ENCODE measurements at regions not wholly inside any gene's neighbourhood (a gene's known extent, or its start where the extent isn't known, plus 50 kb on each side); places are given as distances from the start of the nearest gene placed in this dataset.

GRCh38 chr13:81138353-81138980 is 797.5 kb upstream of the SPRY2 start:
- no peak overlapping the region for H3K4me3 ChIP-seq
- H3K4me1 ChIP-seq (replicated peaks) = no peaks in the 10 kb centered on the region
- H3K27me3 ChIP-seq (replicated peaks; ENCODE audit: insufficient read depth) = no peaks in the 10 kb centered on the region
- no peak overlapping the region for H3K27ac ChIP-seq
- no peaks in the 10 kb centered on the region for H3K9me3 ChIP-seq
- intact Hi-C loops (cut with DNase I) = no loop called here
- no peaks in the 10 kb centered on the region for H3K36me3 ChIP-seq
- 75% methylated on average over 8 of the region's 8 CpGs for WGBS
- DNase-seq (ENCODE audit: low spot score) = no peak
- TF ChIP-seq POLR2AphosphoS5 (IDR thresholded peaks at IDR 0.05) (no peak), POLR2A (IDR thresholded peaks at IDR 0.05) (no peak)
- TF ChIP-seq, protein P1, sequence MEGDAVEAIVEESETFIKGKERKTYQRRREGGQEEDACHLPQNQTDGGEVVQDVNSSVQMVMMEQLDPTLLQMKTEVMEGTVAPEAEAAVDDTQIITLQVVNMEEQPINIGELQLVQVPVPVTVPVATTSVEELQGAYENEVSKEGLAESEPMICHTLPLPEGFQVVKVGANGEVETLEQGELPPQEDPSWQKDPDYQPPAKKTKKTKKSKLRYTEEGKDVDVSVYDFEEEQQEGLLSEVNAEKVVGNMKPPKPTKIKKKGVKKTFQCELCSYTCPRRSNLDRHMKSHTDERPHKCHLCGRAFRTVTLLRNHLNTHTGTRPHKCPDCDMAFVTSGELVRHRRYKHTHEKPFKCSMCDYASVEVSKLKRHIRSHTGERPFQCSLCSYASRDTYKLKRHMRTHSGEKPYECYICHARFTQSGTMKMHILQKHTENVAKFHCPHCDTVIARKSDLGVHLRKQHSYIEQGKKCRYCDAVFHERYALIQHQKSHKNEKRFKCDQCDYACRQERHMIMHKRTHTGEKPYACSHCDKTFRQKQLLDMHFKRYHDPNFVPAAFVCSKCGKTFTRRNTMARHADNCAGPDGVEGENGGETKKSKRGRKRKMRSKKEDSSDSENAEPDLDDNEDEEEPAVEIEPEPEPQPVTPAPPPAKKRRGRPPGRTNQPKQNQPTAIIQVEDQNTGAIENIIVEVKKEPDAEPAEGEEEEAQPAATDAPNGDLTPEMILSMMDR (IDR thresholded peaks at IDR 0.05) = no peak

- DNase-seq (ENCODE audit: low spot score) = no peak
- H3K36me3 ChIP-seq = no peaks in the 10 kb centered on the region
- no peak overlapping the region for H3K4me3 ChIP-seq
- intact Hi-C loops (cut with DNase I) = no loop called here
- no peaks in the 10 kb centered on the region for H3K4me1 ChIP-seq (replicated peaks)
- no peaks in the 10 kb centered on the region for H3K27me3 ChIP-seq (replicated peaks; ENCODE audit: insufficient read depth)
- H3K27ac ChIP-seq = no peak overlapping the region
- TF ChIP-seq POLR2AphosphoS5 (IDR thresholded peaks at IDR 0.05) = no peak
- TF ChIP-seq POLR2A (IDR thresholded peaks at IDR 0.05) = no peak
- TF ChIP-seq, protein P1 (IDR thresholded peaks at IDR 0.05) = no peak
- H3K9me3 ChIP-seq = no peaks in the 10 kb centered on the region
- 96% methylated on average over 1 of the region's 1 CpG for whole genome bisulfite sequencing
Measured at GRCh38 chr13:81133066-81133465, 792.1 kb upstream of the SPRY2 start.

GRCh38 chr13:81117416-81117815 is 776.5 kb upstream of the SPRY2 start:
- intact Hi-C loops (cut with DNase I) = no loop called here
- Histone ChIP-seq H3K9me3 (no peaks in the 10 kb centered on the region), H3K27me3 (replicated peaks; ENCODE audit: insufficient read depth) (no peaks in the 10 kb centered on the region), H3K4me3 (no peak overlapping the region), H3K4me1 (replicated peaks) (no peaks in the 10 kb centered on the region), H3K36me3 (no peaks in the 10 kb centered on the region), H3K27ac (no peak overlapping the region)
- TF ChIP-seq POLR2AphosphoS5 (IDR thresholded peaks at IDR 0.05) = no peak
- TF ChIP-seq, protein P1 (IDR thresholded peaks at IDR 0.05) = no peak
- no peak for TF ChIP-seq POLR2A (IDR thresholded peaks at IDR 0.05)
- DNase-seq (ENCODE audit: low spot score) = no peak

DNA sequence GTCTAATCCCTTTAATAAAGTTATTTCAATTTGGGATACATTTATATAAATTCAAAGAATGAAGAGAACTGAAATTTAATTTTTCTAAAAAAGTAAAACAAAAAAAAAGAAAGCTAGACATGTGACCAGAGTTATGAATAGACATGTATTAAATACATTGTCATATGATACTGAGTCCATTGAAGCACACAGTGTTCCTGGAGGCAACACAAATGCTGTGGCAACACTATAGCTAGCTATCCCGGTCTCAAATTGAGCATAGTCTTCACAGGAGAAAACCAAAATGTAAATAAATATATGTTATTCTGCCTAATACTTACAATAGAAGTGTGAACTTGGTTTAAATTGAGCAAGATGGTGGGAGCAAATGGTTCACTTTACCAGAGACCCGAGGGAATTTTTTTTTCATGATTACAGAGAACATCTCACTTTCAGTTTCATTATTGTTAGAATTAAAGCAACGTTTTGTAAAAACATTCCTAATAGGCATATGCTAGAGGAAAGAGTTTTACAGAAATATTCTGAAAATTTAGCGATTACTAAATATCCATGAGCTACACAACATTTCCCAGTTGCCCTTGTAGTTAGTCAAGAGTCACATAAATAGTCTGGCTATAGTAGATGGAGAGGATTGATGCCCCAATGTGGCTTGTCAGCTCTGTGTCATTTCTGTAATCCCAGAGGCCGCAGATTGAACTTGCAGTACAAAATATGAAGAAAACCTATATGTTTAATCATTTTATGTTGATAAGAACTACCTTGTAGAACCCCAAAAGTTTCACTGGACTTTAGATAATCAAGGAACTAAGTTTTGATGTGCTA is 775.7 kb upstream of the SPRY2 start:
- no peaks in the 10 kb centered on the region for H3K27me3 ChIP-seq (replicated peaks; ENCODE audit: insufficient read depth)
- H3K9me3 ChIP-seq = no peaks in the 10 kb centered on the region
- no peaks in the 10 kb centered on the region for H3K36me3 ChIP-seq
- no peaks in the 10 kb centered on the region for H3K4me1 ChIP-seq (replicated peaks)
- intact Hi-C loops (cut with DNase I) = no loop called here
- H3K4me3 ChIP-seq = no peak overlapping the region
- no peak for DNase-seq (ENCODE audit: low spot score)
- H3K27ac ChIP-seq = no peak overlapping the region
- TF ChIP-seq, protein P1 (IDR thresholded peaks at IDR 0.05) = no peak
- TF ChIP-seq POLR2A (IDR thresholded peaks at IDR 0.05) (no peak), POLR2AphosphoS5 (IDR thresholded peaks at IDR 0.05) (no peak)
- WGBS = 84% methylated on average over 5 of the region's 5 CpGs

DNA sequence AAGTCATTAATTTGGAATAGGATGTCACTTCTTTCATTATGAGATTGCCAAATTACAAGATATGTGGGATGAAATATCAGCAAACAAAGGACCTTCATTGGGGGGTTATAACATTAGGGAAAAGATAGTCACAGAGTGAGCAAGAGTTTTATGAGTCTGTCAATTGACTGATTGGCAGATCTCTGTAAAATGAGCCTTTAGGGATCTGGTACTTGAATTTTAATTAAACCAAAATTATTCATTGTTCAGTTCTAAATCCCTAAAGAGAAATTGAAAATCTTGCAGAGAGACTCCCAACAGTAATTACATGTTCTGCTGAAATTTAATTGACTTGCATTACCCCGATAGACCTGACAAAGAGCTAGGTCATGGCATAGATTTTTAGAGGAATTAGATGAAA is 768.1 kb upstream of the SPRY2 start:
- 93% methylated on average over 1 of the region's 1 CpG for WGBS
- TF ChIP-seq, protein P1 (IDR thresholded peaks at IDR 0.05) = no peak
- TF ChIP-seq POLR2A (IDR thresholded peaks at IDR 0.05) (no peak), POLR2AphosphoS5 (IDR thresholded peaks at IDR 0.05) (no peak)
- intact Hi-C loops (cut with DNase I) = no loop called here

More for the DNA sequence above, 768.1 kb upstream of the SPRY2 start:
- no peak for DNase-seq (ENCODE audit: low spot score)
- no peaks in the 10 kb centered on the region for H3K27me3 ChIP-seq (replicated peaks; ENCODE audit: insufficient read depth)
- H3K36me3 ChIP-seq = no peaks in the 10 kb centered on the region
- no peak overlapping the region for H3K27ac ChIP-seq
- no peaks in the 10 kb centered on the region for H3K4me1 ChIP-seq (replicated peaks)
- no peak overlapping the region for H3K4me3 ChIP-seq
- no peaks in the 10 kb centered on the region for H3K9me3 ChIP-seq
